T-cell (primary cell): ENCODE measurements at regions not wholly inside any gene's neighbourhood (a gene's known extent, or its start where the extent isn't known, plus 50 kb on each side); places are given as distances from the start of the nearest gene placed in this dataset.

ENCODE experiments used
- ATAC-seq, 4 experiments: fragments of 200-7000 bp in 3 of 4; fragments of 150-1000 bp in 1 of 4; cut with Tn5 transposase; replicated peaks in 1 of 4; 1 replicate in 3 of 4; 2 replicates in 1 of 4; pipeline ENCODE4 v1.10.0; 2021; ENCODE audit warnings: moderate library complexity in 3 of 4, mild to moderate bottlenecking in 2 of 4, moderate number of reproducible peaks in 1 of 4
- CTCF ChIA-PET, 2 donors: fragments of 300-600 bp; sonication (Branson Sonifier 250); formaldehyde crosslinking; loops; one replicate each; lab custom pipeline; 2022; ENCODE audit warnings: antibody characterized with exemption in 2 of 2; lab: Charles Lee
- POLR2A ChIA-PET, 2 donors: fragments of 300-600 bp; sonication (Branson Sonifier 250); formaldehyde crosslinking; loops; one replicate each; lab custom pipeline; 2022; ENCODE audit warnings: antibody characterized with exemption in 2 of 2; lab: Charles Lee
- DNase-seq, 35 experiments: peaks; one replicate each; pipeline versions ENCODE4 v3.0.0 to v3.0.0-alpha.2; 2013 to 2023
- H3K27ac ChIP-seq: one replicate; pipeline ENCODE4 v1.5.1; 2013; ENCODE audit warnings: low read length
- H3K27me3 ChIP-seq, 2 experiments: replicated peaks in 1 of 2; 1 replicate in 1 of 2; 2 replicates in 1 of 2; pipeline versions ENCODE4 v1.6.1 to v1.7.0; 2013; ENCODE audit warnings: low read length in 1 of 2, mixed read lengths in 1 of 2; ENCODE audit not compliant: control insufficient read depth in 2 of 2, insufficient read depth in 2 of 2; ENCODE audit errors: extremely low read depth in 1 of 2
- H3K36me3 ChIP-seq, 2 donors: 1 replicate in 1 of 2; 2 replicates in 1 of 2; pipeline versions ENCODE4 v1.6.1 to v1.7.0; 2013; ENCODE audit warnings: low read length in 1 of 2; ENCODE audit not compliant: control insufficient read depth in 2 of 2, insufficient read depth in 1 of 2; ENCODE audit errors: extremely low read depth in 1 of 2
- H3K4me1 ChIP-seq, 2 experiments: 1 replicate in 1 of 2; 2 replicates in 1 of 2; pipeline versions ENCODE4 v1.6.1 to v1.7.0; 2013; ENCODE audit warnings: low read length in 2 of 2, mixed read lengths in 1 of 2; ENCODE audit not compliant: insufficient read depth in 2 of 2, control insufficient read depth in 1 of 2; ENCODE audit errors: extremely low read depth in 1 of 2
- H3K4me3 ChIP-seq, 2 donors: 1 replicate in 1 of 2; 2 replicates in 1 of 2; pipeline versions ENCODE4 v1.5.1 to v1.7.0; 2013; ENCODE audit warnings: mild to moderate bottlenecking in 2 of 2, low read length in 1 of 2, moderate library complexity in 1 of 2; ENCODE audit not compliant: control insufficient read depth in 1 of 2; ENCODE audit errors: extremely low read depth in 1 of 2
- H3K9me3 ChIP-seq: 2 replicates; pipeline ENCODE4 v1.7.0; 2013
- H3K27ac Mint-ChIP-seq, 2 donors: one replicate each; pipeline ENCODE4 v1.8.0; 2020 to 2021; ENCODE audit warnings: mild to moderate bottlenecking in 2 of 2, mixed read lengths in 2 of 2
- H3K27me3 Mint-ChIP-seq, 2 donors: one replicate each; pipeline ENCODE4 v1.8.0; 2021 to 2022; ENCODE audit warnings: mixed read lengths in 2 of 2
- H3K36me3 Mint-ChIP-seq: one replicate; pipeline ENCODE4 v1.8.0; 2021; ENCODE audit warnings: mixed read lengths
- H3K4me1 Mint-ChIP-seq, 3 donors: one replicate each; pipeline ENCODE4 v1.8.0; 2020 to 2022; ENCODE audit warnings: mixed read lengths in 3 of 3, mild to moderate bottlenecking in 1 of 3
- H3K4me3 Mint-ChIP-seq, 3 donors: one replicate each; pipeline ENCODE4 v1.8.0; 2020 to 2022; ENCODE audit warnings: mild to moderate bottlenecking in 3 of 3, mixed read lengths in 3 of 3, moderate library complexity in 3 of 3
- H3K9me3 Mint-ChIP-seq, 3 donors: one replicate each; pipeline ENCODE4 v1.8.0; 2020 to 2022; ENCODE audit warnings: mixed read lengths in 3 of 3
- WGBS: methylation state at CpG from one replicate; pipeline ENCODE4 v1.1.5; 2013; ENCODE audit warnings: missing lambda C conversion rate; ENCODE audit not compliant: insufficient coverage; 5-methylcytosine and 5-hydroxymethylcytosine counted together

DNA sequence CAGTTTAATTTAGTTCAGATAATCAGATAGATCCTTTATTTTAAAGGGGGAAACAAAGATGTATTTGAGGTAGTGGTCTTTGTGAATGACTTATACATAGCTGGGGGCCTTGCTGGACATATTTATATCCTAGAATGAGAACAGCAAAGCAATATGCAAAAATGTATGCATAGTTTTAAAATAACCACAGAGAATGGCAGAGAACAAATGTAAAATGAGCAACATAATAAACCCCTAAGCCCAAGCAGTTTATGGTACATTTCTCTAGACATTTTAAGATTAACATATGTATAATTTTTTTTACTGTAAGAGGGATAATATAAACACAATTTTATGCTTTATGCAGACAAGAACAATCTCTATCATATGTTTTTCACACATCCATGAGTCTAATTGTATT, 434.2 kb upstream of the SMIM31 start:
- no peak overlapping the region for H3K4me3 ChIP-seq
- H3K4me1 ChIP-seq: no peaks in the 10 kb centered on the region
- no peaks in the 10 kb centered on the region for H3K9me3 ChIP-seq
- H3K27ac ChIP-seq: no peak overlapping the region
- no peak for DNase-seq
- H3K27me3 ChIP-seq: no peaks in the 10 kb centered on the region
- no peaks in the 10 kb centered on the region for H3K4me1 Mint-ChIP-seq
- no peaks in the 10 kb centered on the region for H3K36me3 Mint-ChIP-seq
- CTCF ChIA-PET: no interaction called here
- H3K9me3 Mint-ChIP-seq: no peaks in the 10 kb centered on the region
- no peaks in the 10 kb centered on the region for H3K27me3 Mint-ChIP-seq
- POLR2A ChIA-PET: interaction anchor here in 1 of 2 donors (0.6 kb wide), 1 partner anchor 11 kb away, joined by 5 read pairs; no protein-coding TSS in a partner anchor
- H3K36me3 ChIP-seq: no peaks in the 10 kb centered on the region
- no peak overlapping the region for H3K27ac Mint-ChIP-seq
- no peak overlapping the region for H3K4me3 Mint-ChIP-seq
- no peak for ATAC-seq

DNA sequence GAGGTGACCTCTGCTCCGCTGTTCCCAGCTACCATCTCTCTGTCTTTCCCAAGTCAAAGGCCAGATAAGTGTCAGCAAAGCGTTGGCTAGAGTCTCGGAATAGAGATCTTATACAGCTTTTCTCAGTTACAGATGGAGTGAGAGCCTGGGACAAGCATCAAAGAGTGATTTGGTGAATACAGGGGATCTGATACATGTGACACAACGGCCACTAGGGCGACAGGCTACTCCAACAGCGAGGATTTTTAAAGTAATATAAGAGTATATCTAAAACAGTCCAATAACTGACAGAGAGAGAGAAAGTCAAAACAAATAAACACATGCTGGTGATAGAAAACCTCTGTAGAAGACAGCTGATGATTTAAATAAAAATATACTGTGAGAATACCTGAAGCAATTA, 433.1 kb upstream of the SMIM31 start:
- no peaks in the 10 kb centered on the region for H3K36me3 Mint-ChIP-seq

GRCh38 chr4:164326056-164326455, 427.9 kb upstream of the SMIM31 start:
- DNase-seq (no peak), ATAC-seq (no peak)
- no CpG with 5 or more reads among the region's 1 CpG for WGBS
- no peaks in the 10 kb centered on the region for H3K27me3 Mint-ChIP-seq
- ChIA-PET CTCF (no interaction called here), POLR2A (no interaction called here)
- no peak overlapping the region for H3K27ac ChIP-seq
- H3K9me3 Mint-ChIP-seq: peaks cover 0 to 4% (median 0%) of the 10 kb centered on the region in 3 donors
- H3K4me1 Mint-ChIP-seq: no peaks in the 10 kb centered on the region
- no peak overlapping the region for H3K27ac Mint-ChIP-seq
- no peaks in the 10 kb centered on the region for H3K4me1 ChIP-seq
- H3K36me3 Mint-ChIP-seq: no peaks in the 10 kb centered on the region
- no peaks in the 10 kb centered on the region for H3K9me3 ChIP-seq
- no peaks in the 10 kb centered on the region for H3K27me3 ChIP-seq
- H3K4me3 Mint-ChIP-seq: no peak overlapping the region
- H3K36me3 ChIP-seq: no peaks in the 10 kb centered on the region
- H3K4me3 ChIP-seq: no peak overlapping the region

More for the DNA sequence above, 433.1 kb upstream of the SMIM31 start:
- H3K4me1 Mint-ChIP-seq: no peaks in the 10 kb centered on the region
- Histone ChIP-seq H3K27ac (no peak overlapping the region), H3K4me3 (no peak overlapping the region), H3K36me3 (no peaks in the 10 kb centered on the region), H3K9me3 (no peaks in the 10 kb centered on the region), H3K4me1 (no peaks in the 10 kb centered on the region), H3K27me3 (no peaks in the 10 kb centered on the region)
- CTCF ChIA-PET: interaction anchor here in 1 of 2 donors (0.6 to 0.7 kb wide), 2 partner anchors 20 to 768 kb away, joined by 6 to 9 read pairs; no protein-coding TSS in a partner anchor
- no CpG with 5 or more reads among the region's 6 CpGs for WGBS
- H3K9me3 Mint-ChIP-seq: no peaks in the 10 kb centered on the region
- no peaks in the 10 kb centered on the region for H3K27me3 Mint-ChIP-seq
- no peak for ATAC-seq
- POLR2A ChIA-PET: no interaction called here
- no peak overlapping the region for H3K4me3 Mint-ChIP-seq
- no peak overlapping the region for H3K27ac Mint-ChIP-seq
- DNase-seq: no peak

DNA sequence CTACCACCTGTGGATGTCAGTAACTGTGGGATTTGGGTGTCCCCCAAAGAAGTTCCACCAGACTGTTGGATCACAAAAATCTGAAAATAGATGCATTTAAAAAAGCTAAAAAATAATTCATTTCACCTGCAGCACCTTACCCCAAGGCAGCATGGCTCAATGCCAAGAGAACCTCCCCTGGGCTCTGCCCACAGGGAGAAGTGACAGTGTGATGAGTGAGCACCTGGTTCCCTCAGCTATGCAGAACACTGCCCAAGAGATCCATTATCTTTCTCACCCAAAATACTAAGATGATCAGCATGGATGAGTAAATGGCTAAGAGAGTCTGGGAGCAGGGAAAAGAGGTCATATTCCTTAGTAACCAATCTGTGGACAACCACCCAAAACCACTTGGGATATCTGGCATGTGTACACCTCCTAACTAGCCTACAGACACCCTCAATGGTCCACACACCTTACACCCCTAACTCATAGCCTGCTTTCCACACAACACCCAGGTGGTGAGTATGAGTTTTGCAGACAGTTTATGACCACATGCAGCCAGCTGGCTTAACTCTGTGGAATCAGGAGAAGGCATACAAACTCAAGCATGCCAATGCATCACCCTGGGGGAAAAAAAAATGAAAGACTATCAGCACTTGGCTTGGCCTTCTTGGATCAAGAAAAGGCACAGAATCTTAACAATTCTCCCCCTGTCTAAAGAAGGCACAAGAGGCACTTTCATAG, 416.5 kb upstream of the SMIM31 start:
- ChIA-PET CTCF (no interaction called here), POLR2A (no interaction called here)
- Histone ChIP-seq H3K9me3 (no peaks in the 10 kb centered on the region), H3K36me3 (no peaks in the 10 kb centered on the region), H3K27me3 (no peaks in the 10 kb centered on the region), H3K4me3 (no peak overlapping the region), H3K27ac (no peak overlapping the region), H3K4me1 (no peaks in the 10 kb centered on the region)
- no peak for DNase-seq
- H3K27ac Mint-ChIP-seq: no peak overlapping the region
- ATAC-seq: no peak
- no peaks in the 10 kb centered on the region for H3K4me1 Mint-ChIP-seq
- H3K4me3 Mint-ChIP-seq: no peak overlapping the region
- H3K9me3 Mint-ChIP-seq: peaks cover 9 to 22% (median 15%) of the 10 kb centered on the region in 3 donors
- H3K36me3 Mint-ChIP-seq: no peaks in the 10 kb centered on the region
- H3K27me3 Mint-ChIP-seq: no peaks in the 10 kb centered on the region

- ChIA-PET CTCF (no interaction called here), POLR2A (no interaction called here)
Measured at GRCh38 chr4:164343472-164343976, 410.4 kb upstream of the SMIM31 start.

GRCh38 chr4:164345756-164346155, 408.2 kb upstream of the SMIM31 start:
- Mint-ChIP-seq H3K4me3 (no peak overlapping the region), H3K36me3 (no peaks in the 10 kb centered on the region), H3K9me3 (peaks cover 4 to 10% (median 4%) of the 10 kb centered on the region in 3 donors), H3K27me3 (no peaks in the 10 kb centered on the region), H3K27ac (no peak overlapping the region), H3K4me1 (no peaks in the 10 kb centered on the region)
- H3K27me3 ChIP-seq: no peaks in the 10 kb centered on the region
- DNase-seq (no peak), ATAC-seq (no peak)
- H3K36me3 ChIP-seq: no peaks in the 10 kb centered on the region
- no peaks in the 10 kb centered on the region for H3K9me3 ChIP-seq
- CTCF ChIA-PET: no interaction called here
- H3K27ac ChIP-seq: no peak overlapping the region
- H3K4me3 ChIP-seq: no peak overlapping the region
- POLR2A ChIA-PET: interaction anchor here in 1 of 2 donors (0.6 kb wide), 1 partner anchor 894 kb away, joined by 4 read pairs; no protein-coding TSS in a partner anchor
- no peaks in the 10 kb centered on the region for H3K4me1 ChIP-seq

More at GRCh38 chr4:164343472-164343976, 410.4 kb upstream of the SMIM31 start:
- Histone ChIP-seq H3K36me3 (no peaks in the 10 kb centered on the region), H3K27ac (no peak overlapping the region), H3K4me1 (no peaks in the 10 kb centered on the region), H3K27me3 (no peaks in the 10 kb centered on the region), H3K4me3 (no peak overlapping the region), H3K9me3 (no peaks in the 10 kb centered on the region)
- H3K4me1 Mint-ChIP-seq: no peaks in the 10 kb centered on the region
- no CpG with 5 or more reads among the region's 3 CpGs for WGBS
- peaks cover 5 to 14% (median 6%) of the 10 kb centered on the region in 3 donors for H3K9me3 Mint-ChIP-seq
- H3K36me3 Mint-ChIP-seq: no peaks in the 10 kb centered on the region
- no peak for DNase-seq
- ATAC-seq: no peak
- H3K4me3 Mint-ChIP-seq: no peak overlapping the region
- no peak overlapping the region for H3K27ac Mint-ChIP-seq
- no peaks in the 10 kb centered on the region for H3K27me3 Mint-ChIP-seq
